Suprapubic skin (tissue), 4 donors: ENCODE measurements at regions not wholly inside any gene's neighbourhood (a gene's known extent, or its start where the extent isn't known, plus 50 kb on each side); places are given as distances from the start of the nearest gene placed in this dataset.
"Not testable (repeated sequence)": the region's sequence is repeated elsewhere in the genome, so short reads cannot be mapped to it uniquely, and the experiment has no call there.

Experiments
- EP300 ChIP-seq: sonication (generic); formaldehyde crosslinking; IDR thresholded peaks from one replicate; pipeline ENCODE4 v1.6.1; 2017; ENCODE audit warnings: antibody characterized with exemption
- POLR2A ChIP-seq, 2 donors: fragments of 450-650 bp; IDR thresholded peaks; one replicate each; pipeline ENCODE4 v1.6.1; 2017; ENCODE audit warnings: antibody characterized with exemption in 2 of 2, mild to moderate bottlenecking in 2 of 2, moderate library complexity in 2 of 2
- POLR2AphosphoS5 ChIP-seq, 3 donors: sonication (generic); formaldehyde crosslinking; IDR thresholded peaks; one replicate each; pipeline ENCODE4 v1.6.1; 2017; ENCODE audit warnings: antibody characterized with exemption in 3 of 3
- TF ChIP-seq, protein P1 (sequence below), 2 donors: fragments of 200-600 bp in 1 of 2; fragments of 450-650 bp in 1 of 2; sonication (generic) in 1 of 2; IDR thresholded peaks; one replicate each; pipeline ENCODE4 v1.5.1; 2016 to 2019; ENCODE audit warnings: antibody characterized with exemption in 2 of 2, mild to moderate bottlenecking in 1 of 2, moderate library complexity in 1 of 2

DNA sequence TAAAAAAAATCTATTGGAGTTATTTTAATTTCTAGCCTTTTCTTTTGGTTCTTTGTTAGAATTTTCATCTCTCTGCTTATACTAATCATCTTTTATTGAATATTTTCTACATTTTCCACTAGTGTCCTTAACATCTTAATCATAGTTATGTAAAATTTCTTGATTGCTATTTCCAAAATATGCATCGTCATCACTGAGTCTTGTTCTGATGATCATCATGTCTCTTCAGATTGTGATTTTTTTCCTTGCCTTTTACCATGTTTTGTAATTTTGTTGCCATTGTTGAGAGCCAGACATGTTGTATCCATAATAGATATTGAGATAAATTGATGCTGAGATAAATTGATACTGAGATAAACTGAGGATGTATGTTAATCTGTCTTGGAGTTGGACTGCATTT is 919.1 kb upstream of the FOXG1 start:
- not testable (repeated sequence) for TF ChIP-seq POLR2AphosphoS5 (IDR thresholded peaks at IDR 0.05); POLR2A (IDR thresholded peaks at IDR 0.05); EP300
- TF ChIP-seq, protein P1, sequence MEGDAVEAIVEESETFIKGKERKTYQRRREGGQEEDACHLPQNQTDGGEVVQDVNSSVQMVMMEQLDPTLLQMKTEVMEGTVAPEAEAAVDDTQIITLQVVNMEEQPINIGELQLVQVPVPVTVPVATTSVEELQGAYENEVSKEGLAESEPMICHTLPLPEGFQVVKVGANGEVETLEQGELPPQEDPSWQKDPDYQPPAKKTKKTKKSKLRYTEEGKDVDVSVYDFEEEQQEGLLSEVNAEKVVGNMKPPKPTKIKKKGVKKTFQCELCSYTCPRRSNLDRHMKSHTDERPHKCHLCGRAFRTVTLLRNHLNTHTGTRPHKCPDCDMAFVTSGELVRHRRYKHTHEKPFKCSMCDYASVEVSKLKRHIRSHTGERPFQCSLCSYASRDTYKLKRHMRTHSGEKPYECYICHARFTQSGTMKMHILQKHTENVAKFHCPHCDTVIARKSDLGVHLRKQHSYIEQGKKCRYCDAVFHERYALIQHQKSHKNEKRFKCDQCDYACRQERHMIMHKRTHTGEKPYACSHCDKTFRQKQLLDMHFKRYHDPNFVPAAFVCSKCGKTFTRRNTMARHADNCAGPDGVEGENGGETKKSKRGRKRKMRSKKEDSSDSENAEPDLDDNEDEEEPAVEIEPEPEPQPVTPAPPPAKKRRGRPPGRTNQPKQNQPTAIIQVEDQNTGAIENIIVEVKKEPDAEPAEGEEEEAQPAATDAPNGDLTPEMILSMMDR (IDR thresholded peaks at IDR 0.05), result not testable (repeated sequence)
